ENCODE measurements at regions not wholly inside any gene's neighbourhood (a gene's known extent, or its start where the extent isn't known, plus 50 kb on each side); places are given as distances from the start of the nearest gene placed in this dataset.

DNA sequence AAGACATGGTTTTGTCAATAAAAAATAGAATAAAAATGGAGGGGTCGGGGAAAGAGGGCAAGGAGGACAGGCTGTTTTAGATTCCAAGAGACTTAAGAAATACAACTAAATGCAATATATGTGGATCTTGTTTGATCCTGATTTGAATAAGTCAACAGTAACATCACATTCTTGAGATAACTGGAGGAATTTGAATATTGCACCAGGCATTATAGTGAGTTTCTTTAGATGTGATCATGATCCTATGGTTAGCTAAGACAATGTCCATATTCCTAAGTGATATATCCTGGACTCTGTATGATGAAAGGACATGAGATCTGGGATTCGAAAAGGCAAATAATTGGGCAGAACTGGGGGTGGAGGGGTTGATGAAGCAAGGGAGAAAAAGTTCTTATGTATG lies 311.8 kb downstream of the PLPP3 start:
- no peak overlapping the region for H3K4me3 ChIP-seq (ENCODE audit: insufficient read depth in 1 of 2, low read depth in 1 of 2, low read length in 2 of 2)
- no peak overlapping the region for H3K23ac ChIP-seq (ENCODE audit: low read length in 2 of 2)
- no peak overlapping the region for H4K91ac ChIP-seq (ENCODE audit: low read length)
- no peak overlapping the region for H2AFZ ChIP-seq (ENCODE audit: low read depth, low read length)
- no peak overlapping the region for H3K18ac ChIP-seq (ENCODE audit: low read depth in 1 of 2, low read length in 2 of 2)
- H2BK5ac ChIP-seq (ENCODE audit: low read depth, low read length, poor library complexity, severe bottlenecking), result no peak overlapping the region
- H3K36me3 ChIP-seq (ENCODE audit: control insufficient read depth in 1 of 2, insufficient read depth in 2 of 2, low read depth in 1 of 2, low read length in 2 of 2), result no peaks in the 10 kb centered on the region
- no peak overlapping the region for H2BK120ac ChIP-seq (ENCODE audit: low read depth, low read length)
- H4K8ac ChIP-seq (ENCODE audit: low read length), result no peak overlapping the region
- no peaks in the 10 kb centered on the region for H3K27me3 ChIP-seq (ENCODE audit: control insufficient read depth in 1 of 2, insufficient read depth in 1 of 2, low read length in 2 of 2)
- 92% methylated on average over 2 of the region's 2 CpGs for WGBS
- no peak overlapping the region for H3K27ac ChIP-seq (ENCODE audit: low read length, poor library complexity, severe bottlenecking)
- no peak overlapping the region for H3K14ac ChIP-seq (ENCODE audit: low read length in 2 of 2)
- no peak overlapping the region for H3K4ac ChIP-seq (ENCODE audit: low read depth in 1 of 2, low read length in 2 of 2)
- H2BK15ac ChIP-seq (ENCODE audit: low read depth, poor library complexity, severe bottlenecking), result no peak overlapping the region
- DNase-seq, result no peak
- H3K9ac ChIP-seq (ENCODE audit: low read length), result no peak overlapping the region
- no peak overlapping the region for H3K4me2 ChIP-seq (ENCODE audit: low read length, poor library complexity, severe bottlenecking)
- H2BK12ac ChIP-seq (ENCODE audit: low read length in 2 of 2), result no peak overlapping the region
- no peaks in the 10 kb centered on the region for H3K79me1 ChIP-seq (replicated peaks; ENCODE audit: low read length, poor library complexity, severe bottlenecking)
- no peaks in the 10 kb centered on the region for H3K4me1 ChIP-seq (ENCODE audit: control insufficient read depth, insufficient read depth, low read depth, low read length)
- H3K9me3 ChIP-seq (ENCODE audit: control insufficient read depth, low read length), result no peaks in the 10 kb centered on the region
- H2AK5ac ChIP-seq (ENCODE audit: low read length, severe bottlenecking), result no peak overlapping the region

DNA sequence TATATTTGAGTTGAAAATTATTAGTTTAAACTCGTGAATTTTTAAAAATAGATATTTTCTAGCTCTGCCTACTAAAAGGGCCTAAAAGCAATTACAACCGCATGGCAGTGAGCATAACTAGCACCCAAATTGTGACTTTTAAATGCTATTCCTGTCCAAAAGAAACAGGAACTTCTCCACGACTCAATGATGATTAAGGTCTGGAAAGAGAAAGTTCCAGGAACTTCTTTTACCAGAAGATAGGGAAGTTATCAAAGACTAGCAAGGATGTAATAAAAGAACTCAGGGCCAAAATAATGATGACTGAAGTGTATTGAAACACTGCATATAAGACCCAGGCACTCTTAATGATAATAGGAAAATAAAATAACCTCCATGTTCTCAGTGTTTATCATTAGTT lies 313.0 kb downstream of the PLPP3 start:
- Histone ChIP-seq H3K27me3 (ENCODE audit: control insufficient read depth in 1 of 2, insufficient read depth in 1 of 2, low read length in 2 of 2) (no peaks in the 10 kb centered on the region), H3K4me3 (ENCODE audit: insufficient read depth in 1 of 2, low read depth in 1 of 2, low read length in 2 of 2) (no peak overlapping the region), H3K36me3 (ENCODE audit: control insufficient read depth in 1 of 2, insufficient read depth in 2 of 2, low read depth in 1 of 2, low read length in 2 of 2) (no peaks in the 10 kb centered on the region), H2BK15ac (ENCODE audit: low read depth, poor library complexity, severe bottlenecking) (no peak overlapping the region), H3K4me1 (ENCODE audit: control insufficient read depth, insufficient read depth, low read depth, low read length) (no peaks in the 10 kb centered on the region), H3K9me3 (ENCODE audit: control insufficient read depth, low read length) (no peaks in the 10 kb centered on the region), H2BK5ac (ENCODE audit: low read depth, low read length, poor library complexity, severe bottlenecking) (no peak overlapping the region), H4K8ac (ENCODE audit: low read length) (no peak overlapping the region), H2BK12ac (ENCODE audit: low read length in 2 of 2) (no peak overlapping the region), H2BK120ac (ENCODE audit: low read depth, low read length) (no peak overlapping the region), H3K23ac (ENCODE audit: low read length in 2 of 2) (no peak overlapping the region), H3K27ac (ENCODE audit: low read length, poor library complexity, severe bottlenecking) (no peak overlapping the region), H3K4ac (ENCODE audit: low read depth in 1 of 2, low read length in 2 of 2) (no peak overlapping the region), H2AFZ (ENCODE audit: low read depth, low read length) (no peak overlapping the region), H3K4me2 (ENCODE audit: low read length, poor library complexity, severe bottlenecking) (no peak overlapping the region), H3K18ac (ENCODE audit: low read depth in 1 of 2, low read length in 2 of 2) (no peak overlapping the region), H3K9ac (ENCODE audit: low read length) (no peak overlapping the region), H3K14ac (ENCODE audit: low read length in 2 of 2) (no peak overlapping the region), H4K91ac (ENCODE audit: low read length) (no peak overlapping the region), H2AK5ac (ENCODE audit: low read length, severe bottlenecking) (no peak overlapping the region), H3K79me1 (replicated peaks; ENCODE audit: low read length, poor library complexity, severe bottlenecking) (no peaks in the 10 kb centered on the region)
- WGBS, result 100% methylated on average over 1 of the region's 3 CpGs
- DNase-seq, result no peak

DNA sequence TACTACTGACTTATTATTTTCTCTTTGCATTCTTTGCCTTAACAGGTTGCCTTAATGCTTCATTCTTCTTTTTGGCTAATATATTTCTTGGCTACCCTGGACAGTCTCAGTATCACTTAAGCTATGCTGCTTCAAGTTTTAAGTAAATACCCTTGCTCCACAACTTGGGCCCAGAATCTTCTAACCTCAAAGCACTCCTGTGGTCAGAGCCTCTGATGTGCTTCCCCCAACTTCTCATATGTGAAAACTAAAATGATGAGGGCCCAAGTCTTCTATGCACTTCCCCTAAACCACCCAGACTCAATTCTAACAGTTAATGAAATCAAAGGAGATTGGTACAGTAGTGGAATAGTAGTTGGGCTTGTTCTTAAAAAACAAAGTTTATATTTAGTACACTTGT lies 314.1 kb downstream of the PLPP3 start:
- Histone ChIP-seq H2BK5ac (ENCODE audit: low read depth, low read length, poor library complexity, severe bottlenecking) (no peak overlapping the region), H3K36me3 (ENCODE audit: control insufficient read depth in 1 of 2, insufficient read depth in 2 of 2, low read depth in 1 of 2, low read length in 2 of 2) (no peaks in the 10 kb centered on the region), H3K27me3 (ENCODE audit: control insufficient read depth in 1 of 2, insufficient read depth in 1 of 2, low read length in 2 of 2) (no peaks in the 10 kb centered on the region), H2BK120ac (ENCODE audit: low read depth, low read length) (no peak overlapping the region), H3K9ac (ENCODE audit: low read length) (no peak overlapping the region), H2AK5ac (ENCODE audit: low read length, severe bottlenecking) (no peak overlapping the region), H2AFZ (ENCODE audit: low read depth, low read length) (no peak overlapping the region), H3K18ac (ENCODE audit: low read depth in 1 of 2, low read length in 2 of 2) (no peak overlapping the region), H3K79me1 (replicated peaks; ENCODE audit: low read length, poor library complexity, severe bottlenecking) (no peaks in the 10 kb centered on the region), H3K14ac (ENCODE audit: low read length in 2 of 2) (no peak overlapping the region), H3K27ac (ENCODE audit: low read length, poor library complexity, severe bottlenecking) (no peak overlapping the region), H3K4me3 (ENCODE audit: insufficient read depth in 1 of 2, low read depth in 1 of 2, low read length in 2 of 2) (no peak overlapping the region), H3K9me3 (ENCODE audit: control insufficient read depth, low read length) (peaks cover 3% of the 10 kb centered on the region), H3K4me2 (ENCODE audit: low read length, poor library complexity, severe bottlenecking) (no peak overlapping the region), H3K4ac (ENCODE audit: low read depth in 1 of 2, low read length in 2 of 2) (no peak overlapping the region), H4K8ac (ENCODE audit: low read length) (no peak overlapping the region), H3K4me1 (ENCODE audit: control insufficient read depth, insufficient read depth, low read depth, low read length) (no peaks in the 10 kb centered on the region), H2BK15ac (ENCODE audit: low read depth, poor library complexity, severe bottlenecking) (no peak overlapping the region), H4K91ac (ENCODE audit: low read length) (no peak overlapping the region), H3K23ac (ENCODE audit: low read length in 2 of 2) (no peak overlapping the region), H2BK12ac (ENCODE audit: low read length in 2 of 2) (no peak overlapping the region)
- no peak for DNase-seq

DNA sequence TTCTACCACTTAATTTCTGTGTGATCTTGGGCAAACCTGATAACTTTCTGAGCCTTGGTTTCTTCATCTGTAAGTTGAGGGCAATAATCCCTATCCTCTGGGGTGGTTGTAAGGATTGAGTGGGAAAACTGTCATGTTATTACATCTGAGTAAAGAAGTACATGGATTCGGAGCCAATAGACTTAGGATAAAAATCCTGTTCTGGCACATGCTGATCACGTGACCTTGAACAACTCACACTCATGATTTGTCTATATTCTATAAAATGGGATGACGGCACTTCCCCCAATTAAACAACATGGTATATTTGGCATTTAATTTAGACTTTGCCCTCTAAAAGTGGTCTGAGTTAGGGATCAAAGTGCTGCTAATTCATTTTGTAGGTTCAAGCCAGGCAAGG lies 315.5 kb downstream of the PLPP3 start:
- DNase-seq, result no peak
- Histone ChIP-seq H2BK15ac (ENCODE audit: low read depth, poor library complexity, severe bottlenecking) (no peak overlapping the region), H2BK5ac (ENCODE audit: low read depth, low read length, poor library complexity, severe bottlenecking) (no peak overlapping the region), H3K9ac (ENCODE audit: low read length) (no peak overlapping the region), H3K23ac (ENCODE audit: low read length in 2 of 2) (no peak overlapping the region), H3K4ac (ENCODE audit: low read depth in 1 of 2, low read length in 2 of 2) (no peak overlapping the region), H3K14ac (ENCODE audit: low read length in 2 of 2) (no peak overlapping the region), H3K79me1 (replicated peaks; ENCODE audit: low read length, poor library complexity, severe bottlenecking) (no peaks in the 10 kb centered on the region), H3K27me3 (ENCODE audit: control insufficient read depth in 1 of 2, insufficient read depth in 1 of 2, low read length in 2 of 2) (no peaks in the 10 kb centered on the region), H3K9me3 (ENCODE audit: control insufficient read depth, low read length) (peaks cover 4% of the 10 kb centered on the region), H2AFZ (ENCODE audit: low read depth, low read length) (no peak overlapping the region), H3K27ac (ENCODE audit: low read length, poor library complexity, severe bottlenecking) (no peak overlapping the region), H3K4me2 (ENCODE audit: low read length, poor library complexity, severe bottlenecking) (no peak overlapping the region), H3K18ac (ENCODE audit: low read depth in 1 of 2, low read length in 2 of 2) (no peak overlapping the region), H4K91ac (ENCODE audit: low read length) (no peak overlapping the region), H3K36me3 (ENCODE audit: control insufficient read depth in 1 of 2, insufficient read depth in 2 of 2, low read depth in 1 of 2, low read length in 2 of 2) (no peaks in the 10 kb centered on the region), H2BK120ac (ENCODE audit: low read depth, low read length) (no peak overlapping the region), H3K4me1 (ENCODE audit: control insufficient read depth, insufficient read depth, low read depth, low read length) (no peaks in the 10 kb centered on the region), H2AK5ac (ENCODE audit: low read length, severe bottlenecking) (no peak overlapping the region), H2BK12ac (ENCODE audit: low read length in 2 of 2) (no peak overlapping the region), H4K8ac (ENCODE audit: low read length) (no peak overlapping the region), H3K4me3 (ENCODE audit: insufficient read depth in 1 of 2, low read depth in 1 of 2, low read length in 2 of 2) (no peak overlapping the region)
- no CpG with 5 or more reads among the region's 3 CpGs for WGBS
